Activated CD4-positive, alpha-beta memory T cell treated with anti-CD3 and anti-CD28 coated beads for 36 hours (primary cell): ENCODE measurements at regions not wholly inside any gene's neighbourhood (a gene's known extent, or its start where the extent isn't known, plus 50 kb on each side); places are given as distances from the start of the nearest gene placed in this dataset.

ENCODE experiments used
- CTCF ChIA-PET: fragments of 350-600 bp; sonication (Branson Sonifier 250); formaldehyde crosslinking; loops from one replicate; lab custom pipeline; 2021; ENCODE audit warnings: antibody characterized with exemption, inconsistent platforms; lab: Charles Lee
- POLR2A ChIA-PET: fragments of 350-600 bp; sonication (Branson Sonifier 250); formaldehyde crosslinking; loops from one replicate; lab custom pipeline; 2021; ENCODE audit warnings: antibody characterized with exemption; lab: Charles Lee
- DNase-seq: peaks from one replicate; pipeline ENCODE4 v3.0.0-alpha.2; 2020
- H3K27ac Mint-ChIP-seq: one replicate; pipeline ENCODE4 v1.8.0; 2021; ENCODE audit warnings: mixed read lengths
- H3K27me3 Mint-ChIP-seq: one replicate; pipeline ENCODE4 v1.8.0; 2021; ENCODE audit warnings: mixed read lengths
- H3K36me3 Mint-ChIP-seq: one replicate; pipeline ENCODE4 v1.8.0; 2021; ENCODE audit warnings: mixed read lengths
- H3K4me1 Mint-ChIP-seq: one replicate; pipeline ENCODE4 v1.8.0; 2021; ENCODE audit warnings: low read depth, mixed read lengths
- H3K4me3 Mint-ChIP-seq: one replicate; pipeline ENCODE4 v1.8.0; 2021; ENCODE audit warnings: mild to moderate bottlenecking, mixed read lengths
- H3K9me3 Mint-ChIP-seq: one replicate; pipeline ENCODE4 v1.8.0; 2021; ENCODE audit warnings: mixed read lengths
- intact Hi-C: fragments of 100-400 bp; cut with micrococcal nuclease; formaldehyde crosslinking; loops from one replicate; pipeline ENCODE4 v1.15.1; 2023

DNA sequence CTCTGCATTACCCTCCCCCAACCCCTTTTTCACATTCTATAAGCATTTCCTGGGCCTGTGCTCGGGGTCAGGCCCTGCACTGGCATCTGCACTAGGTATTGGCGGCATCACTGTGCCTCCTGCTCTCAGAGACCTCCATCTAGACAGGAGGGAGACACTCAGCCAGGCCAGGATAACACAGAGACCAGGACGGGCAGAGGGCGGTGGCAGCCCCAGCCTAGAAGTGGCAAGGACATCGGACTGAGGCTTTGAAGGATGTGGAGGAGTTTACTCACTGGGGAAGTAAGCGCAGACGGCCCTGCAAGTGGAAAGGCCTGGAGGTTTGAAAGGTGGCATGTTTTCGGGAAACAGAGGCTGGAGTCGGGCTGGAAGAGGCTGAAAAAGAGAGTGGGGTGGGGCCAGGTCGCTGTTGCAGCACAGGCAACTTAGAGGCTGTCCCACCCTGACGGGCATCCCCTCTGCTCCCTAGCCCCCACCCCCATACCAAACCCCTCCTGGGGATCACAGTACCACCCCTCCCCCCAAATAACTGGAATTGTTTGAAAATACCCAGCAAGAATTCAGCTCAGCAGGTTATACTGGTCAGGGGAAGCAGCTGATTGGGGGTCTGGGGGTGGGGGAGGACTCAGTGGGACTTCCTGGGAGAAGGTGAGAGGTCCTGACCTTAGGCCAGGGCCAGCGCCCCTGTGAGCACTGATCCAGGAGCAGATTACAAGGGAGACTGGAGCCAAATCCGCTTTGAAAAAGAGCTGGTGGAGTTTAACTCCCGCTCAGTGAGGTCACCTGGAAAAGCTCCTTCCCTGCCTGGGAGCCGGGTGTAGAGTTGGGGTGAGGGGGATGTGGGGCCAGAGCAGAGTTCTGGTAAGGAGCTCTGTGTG lies 121.8 kb upstream of the WNT4 start:
- no peak overlapping the region for H3K4me3 Mint-ChIP-seq
- H3K36me3 Mint-ChIP-seq = no peaks in the 10 kb centered on the region
- no peak overlapping the region for H3K27ac Mint-ChIP-seq
- no peaks in the 10 kb centered on the region for H3K9me3 Mint-ChIP-seq
- ChIA-PET CTCF (no interaction called here), POLR2A (no interaction called here)
- intact Hi-C loops = no loop called here
- no peak for DNase-seq
- H3K4me1 Mint-ChIP-seq = no peaks in the 10 kb centered on the region
- H3K27me3 Mint-ChIP-seq = peaks cover 8% of the 10 kb centered on the region

DNA sequence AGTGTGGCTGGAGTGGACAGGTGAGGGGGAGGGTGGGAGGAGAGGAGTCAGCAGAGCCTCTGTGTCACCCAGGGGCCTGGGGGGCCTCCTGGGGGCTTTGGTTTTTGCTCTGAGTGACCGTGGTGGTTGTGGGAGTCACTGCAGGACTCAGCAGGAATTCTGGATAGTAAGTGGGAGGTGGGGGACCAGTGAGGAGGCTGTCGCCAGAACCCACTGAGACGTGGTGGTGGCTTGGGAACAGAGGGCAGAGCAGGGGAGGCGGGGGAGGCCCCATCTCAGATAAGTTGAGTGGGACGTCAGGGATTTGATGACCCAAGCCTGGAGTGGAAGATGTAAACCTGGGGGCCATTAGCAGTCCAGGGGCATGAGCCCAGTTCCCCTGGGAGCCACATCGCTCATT lies 123.2 kb upstream of the WNT4 start:
- ChIA-PET CTCF (no interaction called here), POLR2A (no interaction called here)
- intact Hi-C loops = no loop called here
- H3K27me3 Mint-ChIP-seq = peaks cover 4% of the 10 kb centered on the region
- H3K9me3 Mint-ChIP-seq = no peaks in the 10 kb centered on the region
- DNase-seq = no peak
- H3K4me3 Mint-ChIP-seq = no peak overlapping the region
- no peaks in the 10 kb centered on the region for H3K36me3 Mint-ChIP-seq
- no peak overlapping the region for H3K27ac Mint-ChIP-seq
- H3K4me1 Mint-ChIP-seq = no peaks in the 10 kb centered on the region

DNA sequence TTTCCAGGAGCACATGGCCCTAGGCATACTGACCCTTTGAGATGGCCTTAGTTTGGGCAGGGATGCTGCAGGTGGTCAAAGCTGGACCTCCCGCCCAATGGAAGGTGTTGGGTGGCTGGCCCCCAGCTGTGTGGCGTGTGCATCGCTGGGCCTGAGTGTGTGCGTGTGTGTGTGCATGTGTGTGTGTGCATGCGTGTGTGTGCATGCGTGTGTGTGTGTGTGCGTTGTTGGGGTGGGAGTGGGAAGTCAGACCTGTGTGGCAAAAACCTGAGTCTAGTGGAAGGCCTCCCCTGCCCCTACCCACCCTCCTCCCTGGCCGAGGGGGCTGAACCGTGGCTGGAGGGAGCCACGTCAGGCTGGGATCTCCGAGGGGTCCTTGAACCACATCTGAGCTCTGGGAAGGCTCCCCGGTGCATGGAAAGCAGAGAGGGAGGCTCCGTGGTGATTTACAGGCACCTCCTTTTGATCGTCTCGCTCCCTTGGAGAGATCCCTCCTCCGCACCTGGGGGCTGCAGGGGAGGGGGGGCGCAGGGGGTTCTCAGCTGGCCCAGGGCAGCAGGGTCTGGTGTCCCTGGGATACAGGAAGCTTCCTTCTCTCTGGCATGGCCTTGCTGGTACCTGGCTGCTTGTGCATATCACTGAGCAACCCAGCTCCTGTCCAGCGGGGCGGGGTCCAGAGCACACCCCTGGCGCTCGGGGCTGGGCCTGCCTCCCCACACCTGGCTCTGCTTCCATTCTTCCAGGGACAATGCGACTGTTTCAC lies 124.7 kb upstream of the WNT4 start:
- ChIA-PET POLR2A (no interaction called here), CTCF (no interaction called here)

DNA sequence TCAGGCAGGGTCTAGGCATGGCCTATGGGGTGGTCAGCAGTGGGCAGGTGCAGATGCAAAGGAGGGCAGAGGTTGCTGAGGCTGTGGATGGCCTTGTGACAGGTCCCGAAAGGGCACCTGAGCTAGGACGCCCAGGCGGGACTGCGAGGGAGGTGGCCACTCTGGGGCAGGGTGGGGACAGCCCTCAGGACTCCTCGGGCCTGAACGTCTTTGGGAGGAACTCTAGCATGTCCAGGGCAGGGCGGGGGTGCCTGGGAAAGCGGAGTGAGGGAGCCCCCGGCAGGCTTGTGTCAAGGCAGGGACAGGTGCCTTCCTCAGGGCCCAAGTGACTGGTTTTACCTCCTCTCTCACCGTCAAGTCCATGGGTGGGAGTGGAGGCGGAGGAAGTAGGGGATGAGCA lies 125.4 kb upstream of the WNT4 start:
- H3K27me3 Mint-ChIP-seq = peaks cover 4% of the 10 kb centered on the region
- no peak overlapping the region for H3K4me3 Mint-ChIP-seq
- DNase-seq = no peak
- POLR2A ChIA-PET = no interaction called here
- no peaks in the 10 kb centered on the region for H3K4me1 Mint-ChIP-seq
- no peaks in the 10 kb centered on the region for H3K36me3 Mint-ChIP-seq
- H3K27ac Mint-ChIP-seq = no peak overlapping the region
- CTCF ChIA-PET = no interaction called here
- intact Hi-C loops = no loop called here
- H3K9me3 Mint-ChIP-seq = no peaks in the 10 kb centered on the region

More for the DNA sequence above, 124.7 kb upstream of the WNT4 start:
- no peak overlapping the region for H3K4me3 Mint-ChIP-seq
- H3K27me3 Mint-ChIP-seq = peaks cover 4% of the 10 kb centered on the region
- no peaks in the 10 kb centered on the region for H3K4me1 Mint-ChIP-seq
- no peaks in the 10 kb centered on the region for H3K36me3 Mint-ChIP-seq
- intact Hi-C loops = no loop called here
- H3K27ac Mint-ChIP-seq = no peak overlapping the region
- no peak for DNase-seq
- no peaks in the 10 kb centered on the region for H3K9me3 Mint-ChIP-seq

DNA sequence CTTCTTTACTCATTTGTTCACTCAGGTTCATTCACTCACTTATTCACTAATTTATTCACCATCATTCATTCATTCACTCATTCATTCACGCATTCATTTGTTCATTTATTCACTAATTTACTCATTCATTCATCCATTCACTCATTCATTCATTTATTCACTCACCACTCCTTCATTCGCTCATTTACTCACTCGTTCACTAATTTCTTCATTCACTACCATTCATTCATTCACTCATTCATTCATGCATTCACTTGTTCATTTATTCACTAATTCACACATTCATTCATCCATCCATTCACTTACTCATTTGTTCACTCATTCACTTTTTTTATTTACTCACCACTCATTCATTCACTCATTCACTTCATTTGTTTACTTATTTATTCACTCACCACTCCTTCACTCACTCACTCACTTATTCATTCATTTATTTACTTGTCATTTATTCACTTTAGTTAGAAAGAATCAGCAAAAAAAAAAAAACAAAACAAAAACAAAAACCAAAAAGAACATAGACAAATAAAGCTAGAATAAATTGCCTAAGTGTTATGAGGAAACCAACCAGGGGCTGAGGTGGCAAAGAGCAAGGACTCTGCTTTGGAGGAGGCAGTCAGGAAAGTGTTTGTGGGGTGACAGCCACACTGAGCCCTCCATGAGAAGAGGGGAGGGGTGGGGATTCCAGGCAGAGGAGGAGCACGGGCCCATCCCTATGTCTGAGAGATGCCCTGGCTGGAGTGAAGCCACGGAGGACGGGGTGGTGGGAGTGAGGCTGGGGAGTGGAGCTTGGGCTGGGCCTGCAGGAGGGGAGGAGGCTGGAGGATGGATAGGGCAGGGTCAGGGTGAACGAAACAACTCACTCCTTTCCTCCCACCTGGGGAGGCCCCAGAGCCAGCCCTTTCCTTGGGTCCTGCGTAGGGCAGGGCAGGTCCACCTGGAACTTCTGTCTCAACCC lies 129.2 kb upstream of the WNT4 start:
- POLR2A ChIA-PET = no interaction called here

DNA sequence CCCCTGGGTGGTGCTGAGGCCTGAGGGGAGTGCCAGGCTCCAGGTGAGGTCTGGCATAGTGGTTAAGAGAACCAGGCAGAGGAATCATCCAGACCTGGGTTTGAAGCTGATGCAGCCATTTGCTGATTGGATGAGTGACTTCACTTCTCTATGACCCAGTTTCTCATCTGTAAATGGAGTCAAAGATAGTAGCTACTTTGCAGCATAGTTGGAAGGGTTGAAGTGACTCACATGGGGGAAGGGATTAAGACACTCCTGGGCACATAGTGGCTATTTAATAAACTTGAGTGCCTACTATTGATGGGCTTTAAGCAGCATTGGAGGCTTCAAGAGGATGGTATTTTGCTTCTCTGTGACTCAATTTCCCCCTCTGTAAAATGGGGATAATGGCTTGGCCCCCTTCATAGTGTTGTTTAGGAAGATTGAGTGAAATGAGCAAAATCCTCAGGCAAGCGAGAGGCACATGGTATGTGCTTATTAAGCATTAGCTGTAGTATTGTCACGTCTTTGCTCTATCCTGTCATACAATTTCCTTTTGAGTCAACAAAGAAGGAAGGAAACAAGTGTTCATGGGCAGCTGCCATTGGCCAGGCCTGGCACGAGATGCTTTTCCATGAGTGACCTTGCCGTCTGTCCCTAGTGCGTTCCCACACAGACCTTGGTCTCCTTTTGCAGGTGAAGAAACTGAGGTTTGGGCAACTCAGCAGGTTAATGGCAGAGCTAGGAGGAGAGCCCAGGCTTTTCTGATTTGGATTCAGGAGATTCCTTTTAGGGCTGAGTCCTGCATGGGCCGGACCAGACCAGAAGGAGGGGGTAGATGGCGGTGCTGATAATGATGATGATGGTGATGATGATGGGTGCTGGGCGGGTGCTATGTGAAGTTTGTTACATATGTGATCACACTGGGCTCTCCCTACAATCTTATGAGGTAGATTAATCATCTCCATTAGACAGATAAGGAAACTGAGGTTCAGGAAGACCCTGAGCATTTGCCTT lies 131.1 kb upstream of the WNT4 start:
- no peak for DNase-seq
- Mint-ChIP-seq H3K4me1 (no peaks in the 10 kb centered on the region), H3K27ac (no peak overlapping the region), H3K36me3 (no peaks in the 10 kb centered on the region), H3K4me3 (no peak overlapping the region), H3K9me3 (no peaks in the 10 kb centered on the region), H3K27me3 (peaks cover 7% of the 10 kb centered on the region)
- ChIA-PET CTCF (interaction anchor here (1.4 to 1.8 kb wide), 2 partner anchors 12 to 70 kb away, joined by 3 to 4 read pairs; no protein-coding TSS in a partner anchor), POLR2A (no interaction called here)
- intact Hi-C loops = no loop called here

More for the DNA sequence above, 129.2 kb upstream of the WNT4 start:
- no peak overlapping the region for H3K4me3 Mint-ChIP-seq
- peaks cover 11% of the 10 kb centered on the region for H3K27me3 Mint-ChIP-seq
- H3K4me1 Mint-ChIP-seq = no peaks in the 10 kb centered on the region
- intact Hi-C loops = no loop called here
- no peak overlapping the region for H3K27ac Mint-ChIP-seq
- CTCF ChIA-PET = no interaction called here
- DNase-seq = no peak
- H3K36me3 Mint-ChIP-seq = no peaks in the 10 kb centered on the region
- H3K9me3 Mint-ChIP-seq = no peaks in the 10 kb centered on the region

DNA sequence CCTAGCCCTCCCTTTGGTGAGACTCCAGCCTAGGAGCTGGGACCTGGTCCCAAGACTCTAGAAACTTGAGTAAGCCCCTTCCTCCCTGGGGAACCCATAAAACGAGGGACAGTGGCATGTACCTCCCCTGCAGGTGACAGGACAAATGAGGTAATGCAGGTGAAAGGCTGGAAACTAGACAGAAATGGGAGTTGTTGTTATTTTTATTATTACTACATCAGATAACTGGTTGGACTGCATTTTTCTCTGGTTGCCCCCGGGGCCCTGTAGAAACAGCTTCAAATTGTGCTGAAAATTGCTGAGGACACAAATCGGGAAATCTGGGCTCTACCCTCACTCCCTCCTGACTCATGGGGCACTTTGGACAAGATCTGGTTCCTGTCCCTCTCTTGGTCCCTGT lies 132.3 kb upstream of the WNT4 start:
- H3K4me1 Mint-ChIP-seq = no peaks in the 10 kb centered on the region
- no peaks in the 10 kb centered on the region for H3K36me3 Mint-ChIP-seq
- no peak for DNase-seq
- no peaks in the 10 kb centered on the region for H3K9me3 Mint-ChIP-seq
- no peak overlapping the region for H3K27ac Mint-ChIP-seq
- ChIA-PET CTCF (interaction anchor here (0.7 to 1.8 kb wide), 3 partner anchors 13 to 135 kb away, joined by 3 to 4 read pairs (median 3); no protein-coding TSS in a partner anchor), POLR2A (no interaction called here)
- peaks cover 9% of the 10 kb centered on the region for H3K27me3 Mint-ChIP-seq
- intact Hi-C loops = no loop called here
- no peak overlapping the region for H3K4me3 Mint-ChIP-seq

DNA sequence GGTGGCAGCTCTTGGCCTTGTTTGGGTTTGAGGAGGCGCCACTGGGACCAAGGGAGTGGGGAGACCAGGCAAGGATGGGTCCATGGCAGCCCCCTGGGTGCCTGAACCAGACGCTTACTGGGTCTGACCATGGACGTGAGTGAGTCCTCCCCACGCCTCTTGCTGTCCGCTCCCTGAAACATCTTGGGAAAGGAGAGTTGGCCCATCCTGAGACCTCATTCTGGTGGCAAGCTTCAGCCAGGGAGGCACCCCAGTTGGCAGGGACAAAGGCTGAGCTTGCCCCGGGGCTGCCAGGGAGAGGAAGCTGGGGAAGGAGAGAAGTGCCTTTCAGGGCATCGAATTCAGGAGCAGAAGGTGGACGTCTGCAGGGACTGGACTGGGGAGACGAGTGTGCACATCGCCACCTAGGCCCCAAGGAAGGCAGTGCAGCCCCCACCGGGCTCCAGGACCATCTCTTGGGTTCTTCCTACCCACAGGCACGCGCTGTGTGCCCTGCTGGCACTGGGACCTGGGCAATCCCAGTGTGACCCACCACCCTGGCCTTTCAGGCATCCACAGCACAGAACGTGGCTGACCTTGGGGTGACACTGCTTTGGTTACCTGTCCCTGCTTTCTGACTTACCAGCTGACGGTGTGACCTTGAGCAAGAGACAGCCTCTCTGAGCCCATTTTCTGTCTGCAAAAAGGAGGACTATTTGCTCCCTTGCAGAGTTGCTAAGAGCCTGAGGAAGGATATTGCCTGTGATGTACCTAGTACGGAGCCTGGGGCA lies 132.9 kb upstream of the WNT4 start:
- Mint-ChIP-seq H3K36me3 (no peaks in the 10 kb centered on the region), H3K9me3 (peaks cover 4% of the 10 kb centered on the region), H3K27ac (no peak overlapping the region), H3K4me3 (no peak overlapping the region), H3K27me3 (peaks cover 9% of the 10 kb centered on the region), H3K4me1 (no peaks in the 10 kb centered on the region)
- CTCF ChIA-PET = interaction anchor here (0.7 to 1.8 kb wide), 2 partner anchors 72 to 136 kb away, joined by 3 to 4 read pairs; no protein-coding TSS in a partner anchor
- intact Hi-C loops = loop anchor here (1.0 kb wide), 1 partner anchor 144 kb away; no protein-coding TSS in a partner anchor
- peak; percentile 60 for DNase-seq
- POLR2A ChIA-PET = no interaction called here

DNA sequence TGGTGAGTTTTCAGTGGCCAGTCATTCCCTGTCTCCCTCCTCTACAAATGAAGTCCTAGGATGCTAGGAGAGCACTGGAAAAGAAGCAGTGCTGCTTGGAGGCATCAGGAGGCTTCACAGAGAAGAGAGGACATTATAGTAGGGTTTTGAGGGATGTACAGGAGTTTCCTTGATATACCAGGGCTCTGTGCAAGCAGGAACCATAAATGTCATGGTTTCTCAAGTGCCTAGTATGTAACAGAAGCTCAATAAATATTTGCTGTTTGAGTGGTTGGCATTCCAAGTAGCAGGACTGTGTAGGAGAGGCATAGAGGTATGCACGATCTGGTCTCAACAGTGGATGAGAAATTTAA lies 133.5 kb upstream of the WNT4 start:
- ChIA-PET POLR2A (no interaction called here), CTCF (no interaction called here)
- DNase-seq = no peak
- Mint-ChIP-seq H3K27me3 (peaks cover 10% of the 10 kb centered on the region), H3K36me3 (no peaks in the 10 kb centered on the region), H3K4me1 (no peaks in the 10 kb centered on the region), H3K27ac (no peak overlapping the region), H3K4me3 (no peak overlapping the region), H3K9me3 (peaks cover 5% of the 10 kb centered on the region)
- intact Hi-C loops = loop anchor here (1.0 kb wide), 1 partner anchor 144 kb away; no protein-coding TSS in a partner anchor

DNA sequence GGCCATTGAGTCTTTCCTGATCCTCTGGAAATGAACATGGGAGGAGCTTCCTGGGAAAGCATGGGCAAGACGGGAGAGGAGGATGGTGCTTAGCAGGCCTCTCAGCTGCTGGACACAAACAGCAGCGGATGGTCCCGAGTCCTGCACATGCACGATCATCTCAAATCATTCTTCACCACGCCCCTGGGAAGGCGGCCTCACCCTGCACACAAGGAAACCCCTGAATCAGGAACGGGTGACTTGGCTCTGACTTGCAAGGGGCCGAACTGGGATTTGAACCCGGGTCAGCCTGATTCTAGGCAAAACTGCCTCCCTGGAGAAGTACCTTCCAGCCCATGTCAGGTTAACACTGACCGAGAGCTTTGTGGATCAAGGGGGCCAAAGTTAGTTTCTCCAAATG lies 134.8 kb upstream of the WNT4 start:
- intact Hi-C loops = no loop called here
- H3K27ac Mint-ChIP-seq = no peak overlapping the region
- peaks cover 5% of the 10 kb centered on the region for H3K9me3 Mint-ChIP-seq

More for the DNA sequence above, 134.8 kb upstream of the WNT4 start:
- no peaks in the 10 kb centered on the region for H3K4me1 Mint-ChIP-seq
- CTCF ChIA-PET = no interaction called here
- POLR2A ChIA-PET = no interaction called here
- no peaks in the 10 kb centered on the region for H3K36me3 Mint-ChIP-seq
- peaks cover 14% of the 10 kb centered on the region for H3K27me3 Mint-ChIP-seq
- H3K4me3 Mint-ChIP-seq = no peak overlapping the region
- DNase-seq = no peak
